ENCODE measurements at regions not wholly inside any gene's neighbourhood (a gene's known extent, or its start where the extent isn't known, plus 50 kb on each side); places are given as distances from the start of the nearest gene placed in this dataset.

- H3K27me3 ChIP-seq (ENCODE audit: insufficient read depth, low read length): no peaks in the 10 kb centered on the region
- H3K9ac ChIP-seq (ENCODE audit: low read length): no peak overlapping the region
- no peaks in the 10 kb centered on the region for H3K36me3 ChIP-seq (ENCODE audit: control insufficient read depth in 1 of 2, insufficient read depth in 2 of 2, low read length in 2 of 2)
- no TSS peak for BruUV-seq (replicated peaks)
- no peaks in the 10 kb centered on the region for H3K9me2 ChIP-seq (ENCODE audit: insufficient read depth)
- no peak overlapping the region for H3K4me2 ChIP-seq (ENCODE audit: low read length)
- no peak overlapping the region for H2AFZ ChIP-seq (ENCODE audit: low read depth, low read length, poor library complexity, severe bottlenecking)
- no peaks in the 10 kb centered on the region for H4K20me1 ChIP-seq (ENCODE audit: insufficient read depth)
- no peaks in the 10 kb centered on the region for H3K79me2 ChIP-seq (ENCODE audit: insufficient read depth, low read length)
- no peaks in the 10 kb centered on the region for H3K9me3 ChIP-seq (ENCODE audit: control insufficient read depth in 1 of 2, insufficient read depth in 1 of 2, low read depth in 1 of 2, low read length in 2 of 2)
- DNase-seq (ENCODE audit: low read depth, low spot score) (no peak), ATAC-seq (no peak)
- RAD21 ChIA-PET (ENCODE audit: low non-redundant PET in 1 of 2, low total read pairs in 2 of 2, uncharacterized antibody in 2 of 2, unreplicated experiment in 2 of 2): no interaction called here
- POLR2A ChIA-PET: no interaction called here
- CTCF ChIA-PET: no interaction called here
- no peaks in the 10 kb centered on the region for H3K4me1 ChIP-seq (ENCODE audit: control insufficient read depth in 1 of 2, insufficient read depth in 2 of 2, low read length in 2 of 2)
- no peak overlapping the region for H3K27ac ChIP-seq (ENCODE audit: low read depth, low read length)
- no peak overlapping the region for H3K4me3 ChIP-seq (replicated peaks in 1 of 2; ENCODE audit: low read depth in 1 of 2, low read length in 2 of 2)
- intact Hi-C loops (cut with micrococcal nuclease): no loop called here
- TF ChIP-seq JUND (IDR thresholded peaks at IDR 0.05) (no peak), POLR2AphosphoS5 (IDR thresholded peaks at IDR 0.05; ENCODE audit: low read depth, low read length) (no peak), YY1 (IDR thresholded peaks at IDR 0.05; ENCODE audit: extremely low read depth, insufficient replicate concordance, low read depth, low read length) (no peak), POLR2A (IDR thresholded peaks at IDR 0.05; ENCODE audit: borderline replicate concordance, extremely low read depth, insufficient read depth, insufficient read length) (no peak)
These were observed 173.4 kb upstream of the CWC22 start for GRCh38 chr2:180180511-180180910.

DNA sequence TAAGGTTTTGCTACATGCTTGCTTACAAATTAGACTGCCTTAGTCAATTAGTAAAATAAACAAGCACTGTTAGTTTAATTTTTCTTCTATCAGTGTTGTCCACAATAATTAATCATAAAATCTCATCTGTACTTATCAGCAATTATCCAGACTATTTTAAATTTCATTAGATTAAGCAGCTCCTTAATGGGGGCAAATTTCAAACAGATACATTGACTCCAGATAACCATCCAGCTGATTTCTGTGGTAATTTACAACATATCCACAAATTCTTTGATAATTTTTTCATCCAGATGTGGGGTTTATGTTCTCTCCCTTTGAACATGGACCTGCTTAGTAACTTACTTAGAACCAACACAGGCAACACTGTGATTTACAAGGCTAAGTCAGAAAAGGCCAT is 170.4 kb upstream of the CWC22 start:
- H3K9me3 ChIP-seq (ENCODE audit: control insufficient read depth in 1 of 2, insufficient read depth in 1 of 2, low read depth in 1 of 2, low read length in 2 of 2): no peaks in the 10 kb centered on the region
- TF ChIP-seq, protein P1, sequence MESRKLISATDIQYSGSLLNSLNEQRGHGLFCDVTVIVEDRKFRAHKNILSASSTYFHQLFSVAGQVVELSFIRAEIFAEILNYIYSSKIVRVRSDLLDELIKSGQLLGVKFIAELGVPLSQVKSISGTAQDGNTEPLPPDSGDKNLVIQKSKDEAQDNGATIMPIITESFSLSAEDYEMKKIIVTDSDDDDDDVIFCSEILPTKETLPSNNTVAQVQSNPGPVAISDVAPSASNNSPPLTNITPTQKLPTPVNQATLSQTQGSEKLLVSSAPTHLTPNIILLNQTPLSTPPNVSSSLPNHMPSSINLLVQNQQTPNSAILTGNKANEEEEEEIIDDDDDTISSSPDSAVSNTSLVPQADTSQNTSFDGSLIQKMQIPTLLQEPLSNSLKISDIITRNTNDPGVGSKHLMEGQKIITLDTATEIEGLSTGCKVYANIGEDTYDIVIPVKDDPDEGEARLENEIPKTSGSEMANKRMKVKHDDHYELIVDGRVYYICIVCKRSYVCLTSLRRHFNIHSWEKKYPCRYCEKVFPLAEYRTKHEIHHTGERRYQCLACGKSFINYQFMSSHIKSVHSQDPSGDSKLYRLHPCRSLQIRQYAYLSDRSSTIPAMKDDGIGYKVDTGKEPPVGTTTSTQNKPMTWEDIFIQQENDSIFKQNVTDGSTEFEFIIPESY (IDR thresholded peaks at IDR 0.05; ENCODE audit: extremely low read depth, insufficient replicate concordance, low read length): no peak
- TF ChIP-seq EZH2phosphoT487 (IDR thresholded peaks at IDR 0.05; ENCODE audit: borderline replicate concordance) (no peak), SP1 (IDR thresholded peaks at IDR 0.05; ENCODE audit: low read depth) (no peak), SRF (IDR thresholded peaks at IDR 0.05; ENCODE audit: low read depth) (no peak)
- H3K4me3 ChIP-seq (replicated peaks in 1 of 2; ENCODE audit: low read depth in 1 of 2, low read length in 2 of 2): no peak overlapping the region
- no peak overlapping the region for H3K4me2 ChIP-seq (ENCODE audit: low read length)
- H3K79me2 ChIP-seq (ENCODE audit: insufficient read depth, low read length): no peaks in the 10 kb centered on the region
- H3K36me3 ChIP-seq (ENCODE audit: control insufficient read depth in 1 of 2, insufficient read depth in 2 of 2, low read length in 2 of 2): no peaks in the 10 kb centered on the region
- ChIA-PET RAD21 (ENCODE audit: low non-redundant PET in 1 of 2, low total read pairs in 2 of 2, uncharacterized antibody in 2 of 2, unreplicated experiment in 2 of 2) (no interaction called here), POLR2A (no interaction called here), CTCF (no interaction called here)
- H3K9me2 ChIP-seq (ENCODE audit: insufficient read depth): no peaks in the 10 kb centered on the region
- H2AFZ ChIP-seq (ENCODE audit: low read depth, low read length, poor library complexity, severe bottlenecking): no peak overlapping the region
- H3K9ac ChIP-seq (ENCODE audit: low read length): no peak overlapping the region
- no peaks in the 10 kb centered on the region for H3K27me3 ChIP-seq (ENCODE audit: insufficient read depth, low read length)
- no peak overlapping the region for H3K27ac ChIP-seq (ENCODE audit: low read depth, low read length)
- BruUV-seq (replicated peaks): no TSS peak
- no peaks in the 10 kb centered on the region for H4K20me1 ChIP-seq (ENCODE audit: insufficient read depth)
- no peaks in the 10 kb centered on the region for H3K4me1 ChIP-seq (ENCODE audit: control insufficient read depth in 1 of 2, insufficient read depth in 2 of 2, low read length in 2 of 2)
- ATAC-seq (no peak), DNase-seq (ENCODE audit: low read depth, low spot score) (no peak)
- intact Hi-C loops (cut with micrococcal nuclease): no loop called here
